Upper lobe of left lung (tissue), 6 donors: ENCODE measurements at regions not wholly inside any gene's neighbourhood (a gene's known extent, or its start where the extent isn't known, plus 50 kb on each side); places are given as distances from the start of the nearest gene placed in this dataset.

Experiments
- ATAC-seq, 2 donors: fragments of 200-7000 bp; cut with Tn5 transposase; one replicate each; pipeline ENCODE4 v1.9.1; 2022; ENCODE audit warnings: mild to moderate bottlenecking in 2 of 2, moderate library complexity in 2 of 2; ENCODE audit not compliant: low FRiP score in 2 of 2
- DNase-seq, 2 donors: peaks; one replicate each; pipeline ENCODE4 v3.0.0-alpha.2; 2019 to 2020
- H3K27ac ChIP-seq, 4 donors: fragments of 200-600 bp; sonication (generic); one replicate each; pipeline ENCODE4 v1.5.1; 2016 to 2019
- H3K27me3 ChIP-seq, 4 donors: fragments of 200-600 bp; sonication (generic); one replicate each; pipeline ENCODE4 v1.5.1; 2017 to 2019
- H3K36me3 ChIP-seq, 4 donors: fragments of 200-600 bp; sonication (generic); one replicate each; pipeline ENCODE4 v1.5.1; 2016 to 2019
- H3K4me1 ChIP-seq, 4 donors: fragments of 200-600 bp; sonication (generic); one replicate each; pipeline ENCODE4 v1.5.1; 2018 to 2019
- H3K4me3 ChIP-seq, 4 donors: fragments of 200-600 bp; sonication (generic); one replicate each; pipeline ENCODE4 v1.5.1; 2017 to 2019; ENCODE audit warnings: mild to moderate bottlenecking in 2 of 4, moderate library complexity in 1 of 4
- H3K9me3 ChIP-seq, 4 donors: fragments of 200-600 bp; sonication (generic); one replicate each; pipeline ENCODE4 v1.5.1; 2018 to 2019
- CTCF ChIP-seq, 6 experiments: fragments of 450-650 bp in 4 of 6; fragments of 200-600 bp in 2 of 6; sonication (generic) in 2 of 6; IDR thresholded peaks; one replicate each; pipeline ENCODE4 v1.5.1; 2016 to 2019; ENCODE audit warnings: antibody characterized with exemption in 6 of 6
- EP300 ChIP-seq, 4 donors: sonication (generic); formaldehyde crosslinking; IDR thresholded peaks; one replicate each; pipeline ENCODE4 v1.5.1; 2017; ENCODE audit warnings: antibody characterized with exemption in 4 of 4, control low read depth in 2 of 4
- POLR2A ChIP-seq, 4 donors: fragments of 450-650 bp; IDR thresholded peaks; one replicate each; pipeline ENCODE4 v1.5.1; 2016 to 2017; ENCODE audit warnings: antibody characterized with exemption in 4 of 4, mild to moderate bottlenecking in 2 of 4
- POLR2AphosphoS5 ChIP-seq, 2 donors: sonication (generic); formaldehyde crosslinking; IDR thresholded peaks; one replicate each; pipeline ENCODE4 v1.5.1; 2017; ENCODE audit warnings: antibody characterized with exemption in 2 of 2
- WGBS, 2 donors: methylation state at CpG; one replicate each; pipeline ENCODE4 v1.1.5; 2017 to 2018; 5-methylcytosine and 5-hydroxymethylcytosine counted together
- donor health status: DM: no; HTN: no; CAD: no; lungs with moderate emphysema.
- donor health status: DM: no; HTN: yes; CAD: no; lungs with severe emphysema.

GRCh38 chr3:134106580-134106979, 76.9 kb upstream of the SLCO2A1 start:
- Histone ChIP-seq H3K36me3 (no peaks in the 10 kb centered on the region), H3K4me3 (no peak overlapping the region), H3K27ac (no peak overlapping the region), H3K27me3 (no peaks in the 10 kb centered on the region), H3K4me1 (peaks cover 0 to 2% (median 0%) of the 10 kb centered on the region in 4 donors), H3K9me3 (peaks cover 0 to 3% (median 0%) of the 10 kb centered on the region in 4 donors)
- WGBS, 2 donors: 69 to 72% methylated on average over 3 of the region's 3 CpGs
- TF ChIP-seq CTCF (IDR thresholded peaks at IDR 0.05) (no peak), POLR2A (IDR thresholded peaks at IDR 0.05) (no peak), EP300 (IDR thresholded peaks at IDR 0.05) (no peak), POLR2AphosphoS5 (IDR thresholded peaks at IDR 0.05) (no peak)
- DNase-seq (no peak), ATAC-seq (no peak)

- Histone ChIP-seq H3K27me3 (no peaks in the 10 kb centered on the region), H3K27ac (no peak overlapping the region), H3K36me3 (no peaks in the 10 kb centered on the region), H3K4me1 (peaks cover 0 to 2% (median 0%) of the 10 kb centered on the region in 4 donors), H3K9me3 (peaks cover 0 to 3% (median 0%) of the 10 kb centered on the region in 4 donors), H3K4me3 (no peak overlapping the region)
- DNase-seq (no peak), ATAC-seq (peak in 1 of 2 donors; percentile 14)
- TF ChIP-seq POLR2AphosphoS5 (IDR thresholded peaks at IDR 0.05): no peak
- TF ChIP-seq CTCF (IDR thresholded peaks at IDR 0.05): no peak
- no peak for TF ChIP-seq EP300 (IDR thresholded peaks at IDR 0.05)
- no peak for TF ChIP-seq POLR2A (IDR thresholded peaks at IDR 0.05)
- 97 to 100% methylated on average over 2 of the region's 2 CpGs for WGBS, 2 donors
Measured at GRCh38 chr3:134105876-134106556, 76.3 kb upstream of the SLCO2A1 start.

- H3K27ac ChIP-seq: no peak overlapping the region
- H3K4me1 ChIP-seq: peaks cover 0 to 2% (median 0%) of the 10 kb centered on the region in 4 donors
- TF ChIP-seq EP300 (IDR thresholded peaks at IDR 0.05) (peak in 2 of 4 donors; percentile 37 to 80), CTCF (IDR thresholded peaks at IDR 0.05) (no peak), POLR2AphosphoS5 (IDR thresholded peaks at IDR 0.05) (peak in 1 of 2 donors; percentile 52)
- 34 to 52% methylated on average over 2 of the region's 2 CpGs for WGBS, 2 donors
- no peak for ATAC-seq
- no peak for DNase-seq
- no peaks in the 10 kb centered on the region for H3K36me3 ChIP-seq
- peaks cover 0 to 3% (median 0%) of the 10 kb centered on the region in 4 donors for H3K9me3 ChIP-seq
- H3K4me3 ChIP-seq: no peak overlapping the region
- no peaks in the 10 kb centered on the region for H3K27me3 ChIP-seq
Measured at GRCh38 chr3:134104031-134104430, 74.3 kb upstream of the SLCO2A1 start.

- no peak overlapping the region for H3K4me3 ChIP-seq
- ATAC-seq: no peak
Measured at GRCh38 chr3:134103470-134103869, 73.7 kb upstream of the SLCO2A1 start.

More at GRCh38 chr3:134103470-134103869, 73.7 kb upstream of the SLCO2A1 start:
- Histone ChIP-seq H3K4me1 (peaks cover 0 to 2% (median 0%) of the 10 kb centered on the region in 4 donors), H3K36me3 (no peaks in the 10 kb centered on the region), H3K9me3 (peaks cover 0 to 3% (median 0%) of the 10 kb centered on the region in 4 donors), H3K27ac (no peak overlapping the region), H3K27me3 (no peaks in the 10 kb centered on the region)
- no peak for DNase-seq
- 94 to 96% methylated on average over 1 of the region's 1 CpG for WGBS, 2 donors
- TF ChIP-seq POLR2AphosphoS5 (IDR thresholded peaks at IDR 0.05) (no peak), CTCF (IDR thresholded peaks at IDR 0.05) (no peak), POLR2A (IDR thresholded peaks at IDR 0.05) (no peak)
